IMR-90 (cell line): ENCODE measurements at regions not wholly inside any gene's neighbourhood (a gene's known extent, or its start where the extent isn't known, plus 50 kb on each side); places are given as distances from the start of the nearest gene placed in this dataset.

ENCODE experiments used
- ATAC-seq: fragments of 200-7000 bp; cut with Tn5 transposase; 2 replicates; pipeline ENCODE4 v1.9.1; 2020; ENCODE audit warnings: low read depth, mild to moderate bottlenecking, moderate library complexity
- BruUV-seq: library from RNA; stranded (reverse); fragments of 400-500 nt; replicated peaks from 2 replicates; lab custom pipeline; 2021; lab: Mats Ljungman, UMichigan
- CTCF ChIA-PET: fragments of 300-600 bp; formaldehyde crosslinking; extraction: SDS; loops from one replicate; lab custom pipeline; 2021; ENCODE audit warnings: antibody characterized with exemption; lab: Yijun Ruan, JAX
- POLR2A ChIA-PET: fragments of 300-600 bp; sonication (Branson Sonifier 250); formaldehyde crosslinking; loops from one replicate; lab custom pipeline; 2022; ENCODE audit warnings: antibody characterized with exemption; ENCODE audit not compliant: unreplicated experiment; lab: Charles Lee
- DNase-seq: peaks from one replicate; pipeline ENCODE4 v3.0.0; 2013
- H2AFZ ChIP-seq: replicated peaks from 2 replicates; pipeline ENCODE3; 2013; ENCODE audit warnings: low read length, mild to moderate bottlenecking; ENCODE audit not compliant: poor library complexity
- H2AK5ac ChIP-seq: 2 replicates; pipeline ENCODE4 v1.6.1; 2013; ENCODE audit warnings: low read depth, low read length, inconsistent platforms
- H2AK9ac ChIP-seq: replicated peaks from 2 replicates; pipeline ENCODE3; 2013; ENCODE audit warnings: mild to moderate bottlenecking, low read depth, low read length, moderate library complexity; ENCODE audit not compliant: poor library complexity
- H2BK120ac ChIP-seq: 2 replicates; pipeline ENCODE4 v1.6.1; 2013; ENCODE audit warnings: low read depth, low read length, inconsistent platforms
- H2BK15ac ChIP-seq: 3 replicates; pipeline ENCODE4 v1.6.1; 2013; ENCODE audit warnings: low read depth, low read length, inconsistent platforms
- H2BK20ac ChIP-seq: 2 replicates; pipeline ENCODE4 v1.6.1; 2013; ENCODE audit warnings: low read depth, mild to moderate bottlenecking, inconsistent platforms, low read length, moderate library complexity
- H2BK5ac ChIP-seq: 2 replicates; pipeline ENCODE4 v1.6.1; 2013; ENCODE audit warnings: mild to moderate bottlenecking, low read depth, low read length, inconsistent platforms; ENCODE audit not compliant: poor library complexity, severe bottlenecking
- H3K14ac ChIP-seq: replicated peaks from 2 replicates; pipeline ENCODE4 v1.6.1; 2013; ENCODE audit warnings: low read depth, low read length, inconsistent platforms
- H3K18ac ChIP-seq: 2 replicates; pipeline ENCODE4 v1.6.1; 2013; ENCODE audit warnings: low read depth, low read length, control low read depth
- H3K23ac ChIP-seq: 2 replicates; pipeline ENCODE4 v1.6.1; 2013; ENCODE audit warnings: low read depth, low read length, inconsistent platforms
- H3K27ac ChIP-seq: 2 replicates; pipeline ENCODE4 v1.5.1; 2013; ENCODE audit warnings: mild to moderate bottlenecking, control low read depth, low read length; ENCODE audit not compliant: insufficient read depth
- H3K27me3 ChIP-seq: 2 replicates; pipeline ENCODE4 v1.6.1; 2013; ENCODE audit warnings: low read length; ENCODE audit not compliant: control insufficient read depth, insufficient read depth
- H3K36me3 ChIP-seq: 2 replicates; pipeline ENCODE4 v1.6.1; 2013; ENCODE audit warnings: low read length, mixed read lengths; ENCODE audit not compliant: control insufficient read depth, insufficient read depth
- H3K4ac ChIP-seq: 2 replicates; pipeline ENCODE4 v1.6.1; 2013; ENCODE audit warnings: low read depth, low read length, inconsistent platforms
- H3K4me1 ChIP-seq: 2 replicates; pipeline ENCODE4 v1.6.1; 2013; ENCODE audit warnings: low read length, mixed read lengths; ENCODE audit not compliant: control insufficient read depth, insufficient read depth
- H3K4me2 ChIP-seq: 2 replicates; pipeline ENCODE4 v1.6.1; 2013; ENCODE audit warnings: low read depth, mild to moderate bottlenecking, control low read depth, low read length, moderate library complexity
- H3K4me3 ChIP-seq: 2 replicates; pipeline ENCODE4 v1.5.1; 2013; ENCODE audit warnings: low read depth, mild to moderate bottlenecking, control low read depth, low read length, moderate library complexity; ENCODE audit not compliant: insufficient read depth
- H3K56ac ChIP-seq: 2 replicates; pipeline ENCODE4 v1.6.1; 2013; ENCODE audit warnings: low read length, inconsistent platforms; ENCODE audit not compliant: insufficient read depth; ENCODE audit errors: extremely low read depth
- H3K79me1 ChIP-seq, 2 experiments: 2 replicates each; pipeline ENCODE4 v1.6.1; 2013; ENCODE audit warnings: low read length in 2 of 2, inconsistent platforms in 1 of 2, low read depth in 1 of 2
- H3K9ac ChIP-seq: 2 replicates; pipeline ENCODE4 v1.6.1; 2013; ENCODE audit warnings: low read depth, low read length, control low read depth
- H3K9me1 ChIP-seq: 2 replicates; pipeline ENCODE4 v1.6.1; 2013; ENCODE audit warnings: low read length, inconsistent platforms; ENCODE audit not compliant: insufficient read depth
- H3K9me3 ChIP-seq: 2 replicates; pipeline ENCODE4 v1.6.1; 2013; ENCODE audit warnings: low read length; ENCODE audit not compliant: control insufficient read depth, insufficient read depth
- H4K20me1 ChIP-seq: 2 replicates; pipeline ENCODE4 v1.6.1; 2013; ENCODE audit warnings: low read length, inconsistent platforms; ENCODE audit not compliant: insufficient read depth
- H4K5ac ChIP-seq: 2 replicates; pipeline ENCODE4 v1.6.1; 2013; ENCODE audit warnings: mild to moderate bottlenecking, low read depth, low read length, control low read depth
- H4K8ac ChIP-seq, 2 experiments: 2 replicates each; pipeline ENCODE4 v1.6.1; 2013; ENCODE audit warnings: low read depth in 2 of 2, low read length in 2 of 2, control low read depth in 1 of 2, inconsistent platforms in 1 of 2
- H4K91ac ChIP-seq: 2 replicates; pipeline ENCODE4 v1.6.1; 2013; ENCODE audit warnings: low read depth, low read length, inconsistent platforms; ENCODE audit not compliant: insufficient read depth
- BHLHE40 ChIP-seq: fragments of 150-350 bp; IDR thresholded peaks from 2 replicates; pipeline ENCODE4 v1.6.1; 2016; ENCODE audit warnings: mild to moderate bottlenecking, low read depth, low read length
- CEBPB ChIP-seq: IDR thresholded peaks from 2 replicates; pipeline ENCODE4 v1.6.1; 2012; ENCODE audit warnings: low read depth, low read length, improper control_type of control experiment
- CHD1 ChIP-seq: IDR thresholded peaks from 2 replicates; pipeline ENCODE4 v1.6.1; 2012; ENCODE audit warnings: low read depth, low read length, improper control_type of control experiment
- FOS ChIP-seq: fragments of 150-350 bp; IDR thresholded peaks from 2 replicates; pipeline ENCODE4 v1.6.1; 2016; ENCODE audit warnings: low read depth, low read length
- MAFK ChIP-seq: IDR thresholded peaks from 2 replicates; pipeline ENCODE4 v1.6.1; 2012; ENCODE audit warnings: low read depth, low read length, improper control_type of control experiment
- MAZ ChIP-seq: IDR thresholded peaks from 2 replicates; pipeline ENCODE4 v1.6.1; 2012; ENCODE audit warnings: low read depth, mild to moderate bottlenecking, low read length, improper control_type of control experiment, moderate library complexity, borderline replicate concordance
- MXI1 ChIP-seq: IDR thresholded peaks from 2 replicates; pipeline ENCODE4 v1.6.1; 2012; ENCODE audit warnings: low read depth, mild to moderate bottlenecking, low read length, moderate library complexity, borderline replicate concordance
- NFE2L2 ChIP-seq: fragments of 150-350 bp; IDR thresholded peaks from 2 replicates; pipeline ENCODE4 v1.6.1; 2016; ENCODE audit warnings: low read depth, mild to moderate bottlenecking, low read length
- POLR2A ChIP-seq: IDR thresholded peaks from 2 replicates; pipeline ENCODE4 v1.6.1; 2012; ENCODE audit warnings: mild to moderate bottlenecking, low read depth, low read length
- RAD21 ChIP-seq: IDR thresholded peaks from 2 replicates; pipeline ENCODE4 v1.6.1; 2012; ENCODE audit warnings: low read length, improper control_type of control experiment
- RCOR1 ChIP-seq: IDR thresholded peaks from 2 replicates; pipeline ENCODE4 v1.6.1; 2012; ENCODE audit warnings: mild to moderate bottlenecking, low read length, improper control_type of control experiment; ENCODE audit not compliant: insufficient replicate concordance
- RFX5 ChIP-seq: IDR thresholded peaks from 2 replicates; pipeline ENCODE4 v1.8.0; 2012; ENCODE audit warnings: low read depth, mild to moderate bottlenecking, low read length, moderate library complexity
- SMC3 ChIP-seq: fragments of 150-350 bp; IDR thresholded peaks from 2 replicates; pipeline ENCODE4 v1.6.1; 2016; ENCODE audit warnings: low read depth, mild to moderate bottlenecking, antibody characterized with exemption, low read length, moderate library complexity
- USF2 ChIP-seq: fragments of 150-350 bp; IDR thresholded peaks from 2 replicates; pipeline ENCODE4 v1.6.1; 2017; ENCODE audit warnings: mild to moderate bottlenecking, antibody characterized with exemption, low read length, low read depth
- WGBS, 2 experiments: methylation state at CpG; one replicate each; pipeline versions ENCODE4 v1.1.5 to v1.1.7; 2013; ENCODE audit warnings: missing lambda C conversion rate in 2 of 2; ENCODE audit not compliant: insufficient read length in 1 of 2; ENCODE audit errors: extremely low coverage in 2 of 2; 5-methylcytosine and 5-hydroxymethylcytosine counted together
- dilution Hi-C: fragments of 300-500 bp; cut with HindIII; formaldehyde crosslinking; loops from one replicate; pipeline ENCODE4 v1.14.3; 2018; ENCODE audit warnings: low sequenced_read_pairs; ENCODE audit not compliant: unreplicated experiment
- in situ Hi-C: fragments of 300-500 bp; cut with MboI; formaldehyde crosslinking; loops from 3 replicates; pipeline ENCODE4 v1.14.3; 2019; ENCODE audit warnings: low sequenced_read_pairs, inconsistent platforms, mixed read lengths
- intact Hi-C: fragments of 100-400 bp; cut with micrococcal nuclease; formaldehyde crosslinking; loops from 2 replicates; pipeline ENCODE4 v1.10.0; 2022
- TF ChIP-seq, protein P1 (sequence below): conservative IDR thresholded peaks from 2 replicates; pipeline ENCODE4 v1.5.1; 2012; ENCODE audit warnings: mild to moderate bottlenecking, low read depth, low read length, improper control_type of control experiment
- TF ChIP-seq, protein P2 (sequence below): fragments of 150-350 bp; IDR thresholded peaks from 2 replicates; pipeline ENCODE4 v1.6.1; 2016; ENCODE audit warnings: low read depth, mild to moderate bottlenecking, low read length, moderate library complexity, borderline replicate concordance

DNA sequence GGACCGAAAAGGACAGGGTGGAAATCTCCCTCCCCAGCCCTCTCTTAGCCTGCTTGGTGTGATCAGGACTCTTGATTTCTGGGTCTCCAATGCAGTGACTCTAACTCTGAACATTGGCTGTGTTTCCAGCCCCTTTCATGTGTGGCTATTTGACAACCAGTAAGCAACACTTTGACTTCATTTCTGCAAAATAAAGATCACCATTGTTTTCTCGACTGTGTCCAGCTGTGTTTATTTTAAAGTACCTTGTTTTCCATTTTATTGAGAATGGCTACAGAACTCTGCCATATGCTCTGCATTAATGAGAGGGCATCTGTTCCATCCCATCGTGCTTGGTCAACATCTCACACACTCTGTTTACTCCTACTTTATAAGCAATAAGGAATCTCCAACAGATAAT lies 60.9 kb upstream of the TAGAP start:
- ATAC-seq (no peak), DNase-seq (no peak)
- H3K9me3 ChIP-seq, result no peaks in the 10 kb centered on the region
- no peak overlapping the region for H4K5ac ChIP-seq
- no peak overlapping the region for H4K91ac ChIP-seq
- intact Hi-C loops, result loop anchor here (10.0 kb wide), 1 partner anchor 311 kb away; no protein-coding TSS in a partner anchor
- H3K18ac ChIP-seq, result no peak overlapping the region
- no peak for TF ChIP-seq FOS
- no peak for TF ChIP-seq NFE2L2
- TF ChIP-seq, protein P1, sequence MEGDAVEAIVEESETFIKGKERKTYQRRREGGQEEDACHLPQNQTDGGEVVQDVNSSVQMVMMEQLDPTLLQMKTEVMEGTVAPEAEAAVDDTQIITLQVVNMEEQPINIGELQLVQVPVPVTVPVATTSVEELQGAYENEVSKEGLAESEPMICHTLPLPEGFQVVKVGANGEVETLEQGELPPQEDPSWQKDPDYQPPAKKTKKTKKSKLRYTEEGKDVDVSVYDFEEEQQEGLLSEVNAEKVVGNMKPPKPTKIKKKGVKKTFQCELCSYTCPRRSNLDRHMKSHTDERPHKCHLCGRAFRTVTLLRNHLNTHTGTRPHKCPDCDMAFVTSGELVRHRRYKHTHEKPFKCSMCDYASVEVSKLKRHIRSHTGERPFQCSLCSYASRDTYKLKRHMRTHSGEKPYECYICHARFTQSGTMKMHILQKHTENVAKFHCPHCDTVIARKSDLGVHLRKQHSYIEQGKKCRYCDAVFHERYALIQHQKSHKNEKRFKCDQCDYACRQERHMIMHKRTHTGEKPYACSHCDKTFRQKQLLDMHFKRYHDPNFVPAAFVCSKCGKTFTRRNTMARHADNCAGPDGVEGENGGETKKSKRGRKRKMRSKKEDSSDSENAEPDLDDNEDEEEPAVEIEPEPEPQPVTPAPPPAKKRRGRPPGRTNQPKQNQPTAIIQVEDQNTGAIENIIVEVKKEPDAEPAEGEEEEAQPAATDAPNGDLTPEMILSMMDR, result no peak
- TF ChIP-seq MAZ, result no peak
- TF ChIP-seq RCOR1, result no peak
- TF ChIP-seq SMC3, result no peak
- no peak for TF ChIP-seq CEBPB
- no peak for TF ChIP-seq MXI1
- TF ChIP-seq USF2, result no peak
- TF ChIP-seq, protein P2, sequence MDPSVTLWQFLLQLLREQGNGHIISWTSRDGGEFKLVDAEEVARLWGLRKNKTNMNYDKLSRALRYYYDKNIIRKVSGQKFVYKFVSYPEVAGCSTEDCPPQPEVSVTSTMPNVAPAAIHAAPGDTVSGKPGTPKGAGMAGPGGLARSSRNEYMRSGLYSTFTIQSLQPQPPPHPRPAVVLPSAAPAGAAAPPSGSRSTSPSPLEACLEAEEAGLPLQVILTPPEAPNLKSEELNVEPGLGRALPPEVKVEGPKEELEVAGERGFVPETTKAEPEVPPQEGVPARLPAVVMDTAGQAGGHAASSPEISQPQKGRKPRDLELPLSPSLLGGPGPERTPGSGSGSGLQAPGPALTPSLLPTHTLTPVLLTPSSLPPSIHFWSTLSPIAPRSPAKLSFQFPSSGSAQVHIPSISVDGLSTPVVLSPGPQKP, result no peak
- no peak for TF ChIP-seq MAFK
- TF ChIP-seq CHD1, result no peak
- TF ChIP-seq RAD21, result no peak
- TF ChIP-seq BHLHE40, result no peak
- TF ChIP-seq POLR2A, result no peak
- no peak for TF ChIP-seq RFX5
- H3K4me3 ChIP-seq, result no peak overlapping the region
- H3K4me1 ChIP-seq, result no peaks in the 10 kb centered on the region
- H3K4ac ChIP-seq, result no peak overlapping the region
- no peak overlapping the region for H2AK5ac ChIP-seq
- peaks cover 26% of the 10 kb centered on the region for H3K27me3 ChIP-seq
- in situ Hi-C loops, result loop anchor here (25.0 kb wide), 1 partner anchor 893 kb away; no protein-coding TSS in a partner anchor
- no TSS peak for BruUV-seq
- H3K79me1 ChIP-seq, result no peaks in the 10 kb centered on the region
- H3K56ac ChIP-seq, result no peak overlapping the region
- H2AFZ ChIP-seq, result no peak overlapping the region
- WGBS, 2 experiments, result no CpG with 5 or more reads among the region's 3 CpGs
- no peak overlapping the region for H2AK9ac ChIP-seq
- H2BK120ac ChIP-seq, result no peak overlapping the region
- no peak overlapping the region for H2BK15ac ChIP-seq
- H4K8ac ChIP-seq, result no peak overlapping the region
- dilution Hi-C loops, result no loop called here
- H2BK5ac ChIP-seq, result no peak overlapping the region
- H2BK20ac ChIP-seq, result no peak overlapping the region
- no peaks in the 10 kb centered on the region for H3K36me3 ChIP-seq
- H3K4me2 ChIP-seq, result no peak overlapping the region
- H3K9ac ChIP-seq, result no peak overlapping the region
- H3K9me1 ChIP-seq, result no peaks in the 10 kb centered on the region
- no peak overlapping the region for H3K27ac ChIP-seq
- H3K23ac ChIP-seq, result no peak overlapping the region
- H4K20me1 ChIP-seq, result no peaks in the 10 kb centered on the region
- CTCF ChIA-PET, result interaction anchor here (0.6 kb wide), 1 partner anchor 419 kb away, joined by 3 read pairs; no protein-coding TSS in a partner anchor
- POLR2A ChIA-PET, result no interaction called here
- no peak overlapping the region for H3K14ac ChIP-seq
